Mammary epithelial cell (primary cell): ENCODE measurements at regions not wholly inside any gene's neighbourhood (a gene's known extent, or its start where the extent isn't known, plus 50 kb on each side); places are given as distances from the start of the nearest gene placed in this dataset.

Experiments
- EZH2 ChIP-seq: IDR thresholded peaks from 2 replicates; pipeline ENCODE4 v1.6.1; 2012; ENCODE audit warnings: low read length, inconsistent platforms, borderline replicate concordance
- TF ChIP-seq, protein P1 (sequence below), 2 donors: IDR thresholded peaks in 1 of 2; conservative IDR thresholded peaks in 1 of 2; 2 replicates each; pipeline ENCODE4 v1.5.1; 2011 to 2012; ENCODE audit warnings: inconsistent platforms in 2 of 2, low read length in 2 of 2, mild to moderate bottlenecking in 2 of 2, control low read depth in 1 of 2, low read depth in 1 of 2; ENCODE audit not compliant: insufficient read depth in 1 of 2; ENCODE audit errors: extremely low read depth in 1 of 2

DNA sequence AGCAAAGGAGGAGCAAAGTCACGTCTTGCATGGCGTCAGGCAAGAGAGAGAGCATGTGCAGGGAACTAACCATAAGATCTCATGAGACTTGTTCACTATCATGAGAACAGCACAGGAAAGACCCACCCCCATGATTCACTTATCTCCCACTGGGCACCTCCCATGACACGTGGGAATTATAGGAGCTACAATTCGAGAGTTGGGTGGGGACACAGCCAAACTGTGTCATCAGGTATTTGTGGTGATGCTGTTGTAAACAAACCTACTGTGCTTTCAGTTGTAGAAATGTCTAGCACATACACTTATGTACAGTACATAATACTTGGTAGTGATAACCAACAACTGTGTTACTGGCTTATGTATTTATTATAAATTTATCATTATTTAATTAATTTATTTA, 128.3 kb downstream of the UTRN start:
- TF ChIP-seq, protein P1, sequence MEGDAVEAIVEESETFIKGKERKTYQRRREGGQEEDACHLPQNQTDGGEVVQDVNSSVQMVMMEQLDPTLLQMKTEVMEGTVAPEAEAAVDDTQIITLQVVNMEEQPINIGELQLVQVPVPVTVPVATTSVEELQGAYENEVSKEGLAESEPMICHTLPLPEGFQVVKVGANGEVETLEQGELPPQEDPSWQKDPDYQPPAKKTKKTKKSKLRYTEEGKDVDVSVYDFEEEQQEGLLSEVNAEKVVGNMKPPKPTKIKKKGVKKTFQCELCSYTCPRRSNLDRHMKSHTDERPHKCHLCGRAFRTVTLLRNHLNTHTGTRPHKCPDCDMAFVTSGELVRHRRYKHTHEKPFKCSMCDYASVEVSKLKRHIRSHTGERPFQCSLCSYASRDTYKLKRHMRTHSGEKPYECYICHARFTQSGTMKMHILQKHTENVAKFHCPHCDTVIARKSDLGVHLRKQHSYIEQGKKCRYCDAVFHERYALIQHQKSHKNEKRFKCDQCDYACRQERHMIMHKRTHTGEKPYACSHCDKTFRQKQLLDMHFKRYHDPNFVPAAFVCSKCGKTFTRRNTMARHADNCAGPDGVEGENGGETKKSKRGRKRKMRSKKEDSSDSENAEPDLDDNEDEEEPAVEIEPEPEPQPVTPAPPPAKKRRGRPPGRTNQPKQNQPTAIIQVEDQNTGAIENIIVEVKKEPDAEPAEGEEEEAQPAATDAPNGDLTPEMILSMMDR (conservative IDR thresholded peaks at IDR 0.05 in 1 of 2, IDR thresholded peaks at IDR 0.05 in 1 of 2; ENCODE audit: extremely low read depth in 1 of 2, insufficient read depth in 1 of 2, low read depth in 1 of 2, low read length in 2 of 2), result no peak
- no peak for TF ChIP-seq EZH2
